T-helper 1 cell treated with Interleukin-12 subunit alpha and Interleukin-12 subunit beta and Interleukin-4 antibody, amounts not matched to agents 30 μg/mL and 1 μg/mL, for 36 hours (primary cell): ENCODE measurements at regions not wholly inside any gene's neighbourhood (a gene's known extent, or its start where the extent isn't known, plus 50 kb on each side); places are given as distances from the start of the nearest gene placed in this dataset.

Experiments
- H3K27ac Mint-ChIP-seq: one replicate; pipeline ENCODE4 v1.8.0; 2021; ENCODE audit warnings: mild to moderate bottlenecking, mixed read lengths
- H3K27me3 Mint-ChIP-seq: one replicate; pipeline ENCODE4 v1.8.0; 2021; ENCODE audit warnings: low read depth, mixed read lengths
- H3K36me3 Mint-ChIP-seq: one replicate; pipeline ENCODE4 v1.8.0; 2021; ENCODE audit warnings: low read depth, mixed read lengths
- H3K4me1 Mint-ChIP-seq: one replicate; pipeline ENCODE4 v1.8.0; 2021; ENCODE audit warnings: low read depth, mixed read lengths
- H3K4me3 Mint-ChIP-seq: one replicate; pipeline ENCODE4 v1.8.0; 2021; ENCODE audit warnings: mild to moderate bottlenecking, moderate library complexity, mixed read lengths
- H3K9me3 Mint-ChIP-seq: one replicate; pipeline ENCODE4 v1.8.0; 2021; ENCODE audit warnings: mixed read lengths

GRCh38 chr13:91132381-91132780 lies 215.1 kb upstream of the MIR17HG start:
- no peak overlapping the region for H3K27ac Mint-ChIP-seq
- no peaks in the 10 kb centered on the region for H3K36me3 Mint-ChIP-seq
- no peaks in the 10 kb centered on the region for H3K27me3 Mint-ChIP-seq
- H3K4me3 Mint-ChIP-seq, result no peak overlapping the region
- no peaks in the 10 kb centered on the region for H3K4me1 Mint-ChIP-seq
- no peaks in the 10 kb centered on the region for H3K9me3 Mint-ChIP-seq

- Mint-ChIP-seq H3K4me3 (no peak overlapping the region), H3K27ac (no peak overlapping the region), H3K9me3 (no peaks in the 10 kb centered on the region), H3K27me3 (no peaks in the 10 kb centered on the region), H3K36me3 (no peaks in the 10 kb centered on the region), H3K4me1 (no peaks in the 10 kb centered on the region)
Observed at GRCh38 chr13:91132786-91133185, 214.7 kb upstream of the MIR17HG start.

DNA sequence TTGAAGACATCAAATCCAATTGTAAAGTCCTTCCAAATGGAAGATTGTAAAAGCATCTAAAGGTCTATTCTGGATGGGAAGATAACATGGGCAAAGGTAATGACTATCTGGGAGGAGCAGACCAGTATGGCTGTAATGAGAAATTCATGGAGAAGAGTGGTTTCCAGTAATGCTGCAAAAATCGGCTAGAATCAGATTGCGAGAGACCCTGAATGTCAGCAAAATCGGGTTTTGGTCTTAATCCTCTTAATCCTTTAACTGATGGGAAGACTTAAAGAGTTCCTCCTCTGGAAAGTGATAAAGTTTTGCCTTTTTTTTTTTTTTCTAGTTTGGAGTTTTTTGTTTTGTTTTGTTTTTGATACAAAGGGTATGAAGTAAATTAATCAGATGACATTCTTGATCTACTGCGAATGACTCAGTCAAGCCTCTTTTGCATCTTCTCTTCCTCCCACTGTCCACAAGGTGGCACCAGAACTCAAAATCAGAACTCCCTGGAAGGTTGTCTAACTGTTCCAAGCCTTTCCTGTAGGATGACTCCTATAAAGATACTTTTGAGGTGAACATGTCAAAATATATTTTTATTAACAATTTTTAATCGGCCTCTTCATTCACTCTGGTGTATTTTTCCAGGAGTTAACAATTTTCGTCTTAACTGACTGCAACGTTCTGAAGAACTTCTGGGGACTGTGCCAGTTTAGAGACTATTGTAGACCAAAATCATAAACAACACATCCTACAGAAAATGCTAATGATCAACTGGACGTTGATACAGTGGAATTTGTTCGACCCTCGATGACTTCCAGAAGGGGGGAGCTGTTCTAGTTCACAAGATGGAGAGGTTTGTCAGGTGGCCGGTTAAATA lies 213.3 kb upstream of the MIR17HG start:
- Mint-ChIP-seq H3K9me3 (no peaks in the 10 kb centered on the region), H3K4me1 (no peaks in the 10 kb centered on the region)

DNA sequence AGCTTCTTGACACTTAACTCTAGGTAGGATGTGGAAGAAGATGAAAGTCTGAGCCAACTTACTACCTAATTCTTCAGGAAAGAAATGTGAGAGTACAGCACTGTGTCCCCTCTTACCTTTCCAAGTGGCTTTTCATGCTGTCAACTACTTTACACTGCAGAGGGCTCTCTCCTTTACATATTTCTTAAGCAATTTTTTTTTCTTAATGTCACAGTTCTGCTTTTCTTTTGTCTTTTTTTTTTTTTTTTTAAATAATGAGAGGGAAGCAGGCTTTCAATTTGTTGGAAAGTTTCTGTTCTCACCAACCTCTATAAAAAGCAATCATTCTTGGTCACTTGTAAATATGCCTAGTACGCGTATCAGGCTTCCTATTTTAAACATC lies 212.7 kb upstream of the MIR17HG start:
- H3K27me3 Mint-ChIP-seq, result no peaks in the 10 kb centered on the region
- H3K27ac Mint-ChIP-seq, result no peak overlapping the region
- no peak overlapping the region for H3K4me3 Mint-ChIP-seq
- no peaks in the 10 kb centered on the region for H3K4me1 Mint-ChIP-seq
- no peaks in the 10 kb centered on the region for H3K36me3 Mint-ChIP-seq
- H3K9me3 Mint-ChIP-seq, result no peaks in the 10 kb centered on the region

More for the DNA sequence above, 213.3 kb upstream of the MIR17HG start:
- no peaks in the 10 kb centered on the region for H3K27me3 Mint-ChIP-seq
- no peak overlapping the region for H3K4me3 Mint-ChIP-seq
- H3K27ac Mint-ChIP-seq, result no peak overlapping the region
- H3K36me3 Mint-ChIP-seq, result no peaks in the 10 kb centered on the region

- Mint-ChIP-seq H3K4me1 (no peaks in the 10 kb centered on the region), H3K27me3 (no peaks in the 10 kb centered on the region), H3K36me3 (no peaks in the 10 kb centered on the region), H3K27ac (no peak overlapping the region), H3K4me3 (no peak overlapping the region), H3K9me3 (no peaks in the 10 kb centered on the region)
Observed at GRCh38 chr13:91135376-91135775, 212.1 kb upstream of the MIR17HG start.

GRCh38 chr13:91135968-91136367 lies 211.5 kb upstream of the MIR17HG start:
- Mint-ChIP-seq H3K4me1 (no peaks in the 10 kb centered on the region), H3K27me3 (no peaks in the 10 kb centered on the region), H3K4me3 (no peak overlapping the region), H3K9me3 (no peaks in the 10 kb centered on the region), H3K27ac (no peak overlapping the region), H3K36me3 (no peaks in the 10 kb centered on the region)

DNA sequence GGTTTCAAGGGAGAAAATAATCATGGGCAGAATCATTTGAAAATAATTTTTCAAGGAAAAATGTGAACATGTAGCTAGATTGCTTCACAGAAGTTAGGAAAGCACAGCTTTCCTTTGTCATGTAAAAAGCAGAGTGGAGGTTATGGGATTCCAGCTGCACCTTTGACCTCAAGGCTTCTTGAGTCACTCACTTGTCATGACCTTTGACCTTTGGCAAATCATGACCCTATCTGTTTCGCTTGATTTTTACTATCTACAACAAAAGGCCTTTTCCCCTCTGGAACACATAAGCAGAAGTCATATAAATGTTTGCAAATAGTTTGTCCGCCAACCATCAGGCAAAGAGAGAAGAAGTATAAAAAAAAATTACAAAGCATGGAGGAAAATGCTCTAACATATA lies 210.7 kb upstream of the MIR17HG start:
- no peaks in the 10 kb centered on the region for H3K9me3 Mint-ChIP-seq
- no peaks in the 10 kb centered on the region for H3K27me3 Mint-ChIP-seq
- H3K27ac Mint-ChIP-seq, result no peak overlapping the region
- no peak overlapping the region for H3K4me3 Mint-ChIP-seq
- no peaks in the 10 kb centered on the region for H3K36me3 Mint-ChIP-seq
- H3K4me1 Mint-ChIP-seq, result no peaks in the 10 kb centered on the region

DNA sequence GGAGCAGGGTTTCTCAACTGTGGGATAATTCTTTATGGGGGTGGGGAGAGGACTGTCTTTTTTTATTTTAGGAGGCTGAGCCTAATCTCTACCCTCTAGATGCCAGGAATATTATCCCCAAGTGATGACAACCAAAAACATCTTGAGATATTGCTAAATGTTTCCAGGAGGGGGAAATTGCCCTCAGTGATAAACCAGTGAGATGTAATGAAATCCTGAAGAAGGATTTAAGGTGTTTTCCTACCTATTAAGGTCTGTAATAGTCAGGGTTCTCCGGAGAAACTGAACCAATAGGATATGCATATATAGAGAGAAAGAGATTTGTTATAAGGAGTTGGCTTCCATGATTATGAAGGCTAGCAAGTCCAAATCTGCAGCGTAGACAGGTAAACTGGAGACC lies 208.3 kb upstream of the MIR17HG start:
- no peaks in the 10 kb centered on the region for H3K4me1 Mint-ChIP-seq
- no peak overlapping the region for H3K27ac Mint-ChIP-seq
- H3K9me3 Mint-ChIP-seq, result no peaks in the 10 kb centered on the region
- no peaks in the 10 kb centered on the region for H3K27me3 Mint-ChIP-seq
- H3K36me3 Mint-ChIP-seq, result no peaks in the 10 kb centered on the region
- no peak overlapping the region for H3K4me3 Mint-ChIP-seq

DNA sequence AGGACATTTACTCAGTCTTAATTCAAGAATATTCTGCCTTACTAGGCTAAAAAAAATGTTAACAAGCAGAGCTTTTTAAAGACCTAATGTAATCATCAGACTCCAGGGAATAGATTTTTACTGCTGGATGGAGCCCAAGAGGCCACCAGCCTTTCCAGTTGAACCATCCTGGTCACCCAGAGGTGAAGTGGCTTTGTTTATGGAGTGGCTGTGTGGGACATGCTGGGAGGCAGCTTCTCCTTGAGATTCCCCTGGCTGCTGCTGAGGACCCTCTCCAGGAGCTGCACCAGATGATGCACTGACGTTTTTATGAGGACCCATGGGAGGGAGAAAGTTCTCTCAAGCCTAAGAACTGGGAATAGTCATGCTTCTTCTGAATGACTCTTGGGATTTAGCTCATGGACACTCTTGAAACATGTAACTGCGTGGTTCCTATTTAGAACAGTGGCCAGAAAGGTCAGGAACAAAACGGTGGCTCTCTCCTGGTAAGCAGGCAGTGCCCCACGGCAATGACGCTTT lies 205.9 kb upstream of the MIR17HG start:
- no peak overlapping the region for H3K4me3 Mint-ChIP-seq
- H3K4me1 Mint-ChIP-seq, result no peaks in the 10 kb centered on the region

GRCh38 chr13:91142572-91142971 lies 204.9 kb upstream of the MIR17HG start:
- no peaks in the 10 kb centered on the region for H3K27me3 Mint-ChIP-seq
- no peak overlapping the region for H3K27ac Mint-ChIP-seq
- H3K4me3 Mint-ChIP-seq, result no peak overlapping the region

More for the DNA sequence above, 205.9 kb upstream of the MIR17HG start:
- Mint-ChIP-seq H3K9me3 (no peaks in the 10 kb centered on the region), H3K27me3 (no peaks in the 10 kb centered on the region), H3K27ac (no peak overlapping the region), H3K36me3 (no peaks in the 10 kb centered on the region)

DNA sequence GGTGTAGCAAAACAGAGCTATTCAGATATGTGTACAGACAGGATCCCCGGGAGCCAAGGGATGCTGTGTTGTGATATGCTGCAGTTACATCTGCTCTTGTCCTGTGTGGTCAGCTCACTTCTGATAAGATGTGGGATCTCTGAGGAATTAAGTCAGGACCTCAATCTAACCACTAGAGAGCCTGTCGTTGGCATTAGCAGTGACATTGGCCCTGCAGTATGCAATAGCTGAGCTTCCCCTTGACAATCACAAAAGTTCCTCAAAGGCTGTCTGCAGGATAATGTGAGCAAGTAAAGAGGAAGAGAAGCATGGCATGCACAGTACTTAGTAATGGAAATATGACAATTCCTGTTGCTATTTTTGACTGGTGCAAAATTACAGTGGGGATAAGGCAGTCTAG lies 203.4 kb upstream of the MIR17HG start:
- H3K4me3 Mint-ChIP-seq, result no peak overlapping the region
- H3K27ac Mint-ChIP-seq, result no peak overlapping the region
- H3K36me3 Mint-ChIP-seq, result no peaks in the 10 kb centered on the region
- H3K4me1 Mint-ChIP-seq, result no peaks in the 10 kb centered on the region
- H3K9me3 Mint-ChIP-seq, result no peaks in the 10 kb centered on the region
- no peaks in the 10 kb centered on the region for H3K27me3 Mint-ChIP-seq

More at GRCh38 chr13:91142572-91142971, 204.9 kb upstream of the MIR17HG start:
- H3K4me1 Mint-ChIP-seq, result no peaks in the 10 kb centered on the region
- H3K9me3 Mint-ChIP-seq, result no peaks in the 10 kb centered on the region
- no peaks in the 10 kb centered on the region for H3K36me3 Mint-ChIP-seq

GRCh38 chr13:91144486-91144885 lies 203.0 kb upstream of the MIR17HG start:
- Mint-ChIP-seq H3K4me1 (no peaks in the 10 kb centered on the region), H3K27me3 (no peaks in the 10 kb centered on the region), H3K9me3 (no peaks in the 10 kb centered on the region), H3K27ac (no peak overlapping the region), H3K36me3 (no peaks in the 10 kb centered on the region), H3K4me3 (no peak overlapping the region)

- H3K4me3 Mint-ChIP-seq, result no peak overlapping the region
- no peaks in the 10 kb centered on the region for H3K27me3 Mint-ChIP-seq
- no peaks in the 10 kb centered on the region for H3K4me1 Mint-ChIP-seq
- H3K36me3 Mint-ChIP-seq, result no peaks in the 10 kb centered on the region
- no peak overlapping the region for H3K27ac Mint-ChIP-seq
- H3K9me3 Mint-ChIP-seq, result no peaks in the 10 kb centered on the region
Observed at GRCh38 chr13:91145571-91146205, 201.8 kb upstream of the MIR17HG start.

- no peak overlapping the region for H3K4me3 Mint-ChIP-seq
- H3K27ac Mint-ChIP-seq, result no peak overlapping the region
- no peaks in the 10 kb centered on the region for H3K9me3 Mint-ChIP-seq
- H3K4me1 Mint-ChIP-seq, result no peaks in the 10 kb centered on the region
- H3K27me3 Mint-ChIP-seq, result no peaks in the 10 kb centered on the region
- no peaks in the 10 kb centered on the region for H3K36me3 Mint-ChIP-seq
Observed at GRCh38 chr13:91146601-91147000, 200.9 kb upstream of the MIR17HG start.

GRCh38 chr13:91148098-91148497 lies 199.4 kb upstream of the MIR17HG start:
- Mint-ChIP-seq H3K9me3 (no peaks in the 10 kb centered on the region), H3K27me3 (no peaks in the 10 kb centered on the region), H3K4me1 (no peaks in the 10 kb centered on the region), H3K4me3 (no peak overlapping the region), H3K27ac (no peak overlapping the region), H3K36me3 (no peaks in the 10 kb centered on the region)
